ENCODE measurements at regions not wholly inside any gene's neighbourhood (a gene's known extent, or its start where the extent isn't known, plus 50 kb on each side); places are given as distances from the start of the nearest gene placed in this dataset.
A peak's percentile ranks its signal among the peaks of the same experiment; 100 is the strongest.

DNA sequence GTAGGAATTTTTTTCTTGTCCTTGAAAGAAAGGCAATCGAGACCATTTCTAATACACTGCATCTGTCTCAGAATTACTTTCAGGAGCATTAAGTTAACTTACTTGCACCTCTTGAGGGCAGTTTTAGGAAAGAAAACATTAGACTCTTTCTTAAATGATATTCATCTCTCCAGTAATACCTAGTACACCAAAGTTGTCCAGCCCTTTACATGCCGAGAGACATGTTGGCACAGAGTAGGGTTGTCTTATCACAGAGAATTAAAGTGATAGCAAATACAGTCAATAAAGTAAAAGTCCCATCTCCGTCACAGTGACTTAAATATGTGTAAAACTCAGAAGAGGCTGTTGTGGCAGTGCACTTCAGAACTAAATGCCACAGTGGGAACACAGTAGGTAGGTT, 154.3 kb upstream of the KCNN2 start:
- Histone ChIP-seq H3K9me3 (ENCODE audit: low read length) (no peaks in the 10 kb centered on the region), H3K4me1 (ENCODE audit: low read length) (no peaks in the 10 kb centered on the region), H3K79me2 (ENCODE audit: low read length) (no peaks in the 10 kb centered on the region), H3K4me3 (ENCODE audit: low read length) (no peak overlapping the region), H3K9me2 (replicated peaks; ENCODE audit: insufficient read depth, low read length) (no peaks in the 10 kb centered on the region), H3K36me3 (ENCODE audit: insufficient read depth, low read length) (no peaks in the 10 kb centered on the region), H3K27ac (ENCODE audit: low read length) (no peak overlapping the region), H3K9ac (ENCODE audit: low read length) (no peak overlapping the region), H4K20me1 (ENCODE audit: insufficient read depth, low read depth, low read length) (no peaks in the 10 kb centered on the region), H3K4me2 (ENCODE audit: low read depth, low read length, poor library complexity, severe bottlenecking) (no peak overlapping the region), H2AFZ (ENCODE audit: low read length) (no peak overlapping the region), H3K27me3 (ENCODE audit: low read length) (no peaks in the 10 kb centered on the region)
- DNase-seq: no peak

DNA sequence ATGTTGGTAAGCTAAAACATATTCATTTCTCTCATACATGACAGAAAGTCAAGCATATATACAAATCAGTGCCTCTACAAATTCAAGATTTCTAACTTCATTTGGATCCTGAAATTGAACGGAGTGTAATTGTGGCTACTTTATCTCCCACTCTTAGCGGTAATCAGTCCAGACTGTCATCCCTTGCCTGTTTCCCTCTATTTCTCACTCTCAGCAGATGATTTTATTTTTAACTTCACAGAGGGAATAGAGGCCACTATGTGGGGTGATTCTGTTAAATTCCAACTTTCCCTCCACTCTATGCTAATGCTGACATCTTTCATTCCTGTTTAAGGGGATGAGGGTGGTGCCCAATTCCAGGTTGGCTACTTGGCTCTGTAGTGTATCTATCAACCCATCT, 153.8 kb upstream of the KCNN2 start:
- Histone ChIP-seq H3K9me3 (ENCODE audit: low read length) (no peaks in the 10 kb centered on the region), H3K9me2 (replicated peaks; ENCODE audit: insufficient read depth, low read length) (no peaks in the 10 kb centered on the region), H3K79me2 (ENCODE audit: low read length) (no peaks in the 10 kb centered on the region), H3K27me3 (ENCODE audit: low read length) (no peaks in the 10 kb centered on the region), H3K9ac (ENCODE audit: low read length) (no peak overlapping the region), H2AFZ (ENCODE audit: low read length) (no peak overlapping the region), H3K36me3 (ENCODE audit: insufficient read depth, low read length) (no peaks in the 10 kb centered on the region), H3K4me1 (ENCODE audit: low read length) (no peaks in the 10 kb centered on the region), H4K20me1 (ENCODE audit: insufficient read depth, low read depth, low read length) (no peaks in the 10 kb centered on the region), H3K4me2 (ENCODE audit: low read depth, low read length, poor library complexity, severe bottlenecking) (no peak overlapping the region), H3K4me3 (ENCODE audit: low read length) (no peak overlapping the region), H3K27ac (ENCODE audit: low read length) (no peak overlapping the region)
- DNase-seq: no peak

DNA sequence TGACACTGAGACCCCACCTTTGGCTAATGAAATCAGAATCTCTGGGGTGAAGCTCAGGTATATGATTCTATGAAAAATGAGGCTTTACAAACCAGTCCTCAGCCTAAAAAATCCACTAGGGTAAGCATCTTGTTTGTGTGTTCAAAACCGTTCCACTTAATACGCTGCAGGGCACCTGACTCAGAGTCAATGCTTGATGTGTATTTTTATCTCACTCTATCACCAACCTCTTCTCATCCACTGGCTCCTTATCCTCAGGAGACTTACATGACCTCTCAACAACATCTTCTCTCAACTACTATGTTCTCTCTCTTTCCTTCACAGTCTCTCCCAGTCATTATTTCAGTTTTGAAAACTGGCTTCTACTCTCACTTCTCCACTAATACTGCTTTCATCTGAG, 153.3 kb upstream of the KCNN2 start:
- no peaks in the 10 kb centered on the region for H3K27me3 ChIP-seq (ENCODE audit: low read length)
- no peaks in the 10 kb centered on the region for H3K36me3 ChIP-seq (ENCODE audit: insufficient read depth, low read length)
- H3K9me3 ChIP-seq (ENCODE audit: low read length): no peaks in the 10 kb centered on the region
- no peak overlapping the region for H3K4me2 ChIP-seq (ENCODE audit: low read depth, low read length, poor library complexity, severe bottlenecking)
- H3K9me2 ChIP-seq (replicated peaks; ENCODE audit: insufficient read depth, low read length): no peaks in the 10 kb centered on the region
- H3K27ac ChIP-seq (ENCODE audit: low read length): no peak overlapping the region
- no peaks in the 10 kb centered on the region for H3K4me1 ChIP-seq (ENCODE audit: low read length)
- no peak for DNase-seq
- H4K20me1 ChIP-seq (ENCODE audit: insufficient read depth, low read depth, low read length): no peaks in the 10 kb centered on the region
- H3K4me3 ChIP-seq (ENCODE audit: low read length): no peak overlapping the region
- no peaks in the 10 kb centered on the region for H3K79me2 ChIP-seq (ENCODE audit: low read length)
- no peak overlapping the region for H3K9ac ChIP-seq (ENCODE audit: low read length)
- no peak overlapping the region for H2AFZ ChIP-seq (ENCODE audit: low read length)

DNA sequence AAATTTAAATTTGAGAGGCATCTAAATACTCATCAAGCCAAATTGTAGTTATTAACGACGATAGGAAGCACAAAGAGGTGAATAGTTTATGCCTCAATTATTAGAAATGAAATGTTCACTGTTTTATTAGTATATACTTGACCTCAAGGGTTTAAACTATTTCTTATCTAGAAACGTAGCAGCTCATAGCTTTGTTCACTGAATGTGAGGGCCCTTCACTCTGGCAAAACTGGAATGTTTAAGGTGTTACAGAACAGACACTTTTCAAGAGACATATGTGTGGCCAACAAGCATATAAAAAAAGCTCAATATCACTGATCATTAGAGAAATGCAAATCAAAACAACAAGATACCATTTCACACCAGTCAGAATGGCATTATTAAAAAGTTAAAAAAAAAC, 151.2 kb upstream of the KCNN2 start:
- Histone ChIP-seq H4K20me1 (ENCODE audit: insufficient read depth, low read depth, low read length) (no peaks in the 10 kb centered on the region), H3K4me2 (ENCODE audit: low read depth, low read length, poor library complexity, severe bottlenecking) (no peak overlapping the region), H3K9me3 (ENCODE audit: low read length) (no peaks in the 10 kb centered on the region), H3K9ac (ENCODE audit: low read length) (no peak overlapping the region), H2AFZ (ENCODE audit: low read length) (no peak overlapping the region), H3K27ac (ENCODE audit: low read length) (no peak overlapping the region), H3K79me2 (ENCODE audit: low read length) (no peaks in the 10 kb centered on the region), H3K27me3 (ENCODE audit: low read length) (no peaks in the 10 kb centered on the region), H3K36me3 (ENCODE audit: insufficient read depth, low read length) (no peaks in the 10 kb centered on the region), H3K4me1 (ENCODE audit: low read length) (no peaks in the 10 kb centered on the region), H3K9me2 (replicated peaks; ENCODE audit: insufficient read depth, low read length) (no peaks in the 10 kb centered on the region), H3K4me3 (ENCODE audit: low read length) (no peak overlapping the region)
- no peak for DNase-seq

DNA sequence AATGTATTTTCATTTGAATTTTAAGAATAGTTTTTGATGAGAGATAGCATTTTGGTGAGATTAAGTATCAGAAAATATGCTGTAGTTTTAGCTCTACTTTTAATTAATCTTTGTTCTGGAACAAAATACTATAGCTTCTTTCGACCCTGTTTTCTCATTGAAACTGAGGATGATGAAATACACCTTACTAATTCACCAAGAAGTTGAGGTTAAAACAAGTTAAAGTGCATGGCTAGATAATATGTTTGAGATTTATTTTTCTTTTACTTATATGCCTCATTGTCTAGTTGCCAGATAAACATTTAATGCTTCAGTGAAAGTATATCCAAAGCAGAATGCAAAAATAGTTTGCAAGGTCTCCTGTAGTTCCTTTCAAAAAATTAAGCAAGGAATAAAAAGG, 140.1 kb upstream of the KCNN2 start:
- Histone ChIP-seq H3K9ac (ENCODE audit: low read length) (no peak overlapping the region), H3K27me3 (ENCODE audit: low read length) (no peaks in the 10 kb centered on the region), H3K79me2 (ENCODE audit: low read length) (no peaks in the 10 kb centered on the region), H3K9me3 (ENCODE audit: low read length) (no peaks in the 10 kb centered on the region), H3K4me1 (ENCODE audit: low read length) (no peaks in the 10 kb centered on the region), H2AFZ (ENCODE audit: low read length) (no peak overlapping the region), H3K27ac (ENCODE audit: low read length) (no peak overlapping the region), H3K4me2 (ENCODE audit: low read depth, low read length, poor library complexity, severe bottlenecking) (no peak overlapping the region), H4K20me1 (ENCODE audit: insufficient read depth, low read depth, low read length) (no peaks in the 10 kb centered on the region), H3K4me3 (ENCODE audit: low read length) (no peak overlapping the region), H3K9me2 (replicated peaks; ENCODE audit: insufficient read depth, low read length) (no peaks in the 10 kb centered on the region), H3K36me3 (ENCODE audit: insufficient read depth, low read length) (no peaks in the 10 kb centered on the region)
- DNase-seq: no peak

DNA sequence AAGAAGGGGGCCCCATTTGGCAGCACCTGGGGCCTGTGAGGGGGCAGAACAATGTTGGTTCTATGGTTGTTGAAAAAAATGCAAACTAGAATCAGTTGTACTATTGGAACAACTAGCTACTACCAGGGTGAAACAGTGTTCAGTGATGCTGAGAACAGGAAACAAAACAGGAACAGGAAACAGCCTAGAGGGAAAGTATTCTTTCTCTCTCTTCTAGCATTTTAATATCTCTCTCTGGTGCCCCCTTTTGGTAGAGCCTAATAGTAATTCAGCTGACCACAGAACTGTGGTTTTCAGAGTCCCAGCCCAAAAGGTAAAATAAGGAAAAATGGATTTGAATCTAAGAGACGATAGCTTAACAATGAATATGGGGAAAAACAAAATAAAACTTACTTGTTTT, 138.0 kb upstream of the KCNN2 start:
- H3K4me1 ChIP-seq (ENCODE audit: low read length): no peaks in the 10 kb centered on the region
- no peaks in the 10 kb centered on the region for H3K9me3 ChIP-seq (ENCODE audit: low read length)
- H2AFZ ChIP-seq (ENCODE audit: low read length): no peak overlapping the region; the same call in 1 of the 2 replicates
- no peaks in the 10 kb centered on the region for H3K9me2 ChIP-seq (replicated peaks; ENCODE audit: insufficient read depth, low read length)
- H3K36me3 ChIP-seq (ENCODE audit: insufficient read depth, low read length): no peaks in the 10 kb centered on the region
- no peaks in the 10 kb centered on the region for H3K27me3 ChIP-seq (ENCODE audit: low read length)
- H3K4me3 ChIP-seq (ENCODE audit: low read length): no peak overlapping the region
- no peak overlapping the region for H3K27ac ChIP-seq (ENCODE audit: low read length)
- H4K20me1 ChIP-seq (ENCODE audit: insufficient read depth, low read depth, low read length): no peaks in the 10 kb centered on the region
- peak; percentile 80 for DNase-seq
- no peak overlapping the region for H3K4me2 ChIP-seq (ENCODE audit: low read depth, low read length, poor library complexity, severe bottlenecking)
- no peak overlapping the region for H3K9ac ChIP-seq (ENCODE audit: low read length)
- H3K79me2 ChIP-seq (ENCODE audit: low read length): no peaks in the 10 kb centered on the region

DNA sequence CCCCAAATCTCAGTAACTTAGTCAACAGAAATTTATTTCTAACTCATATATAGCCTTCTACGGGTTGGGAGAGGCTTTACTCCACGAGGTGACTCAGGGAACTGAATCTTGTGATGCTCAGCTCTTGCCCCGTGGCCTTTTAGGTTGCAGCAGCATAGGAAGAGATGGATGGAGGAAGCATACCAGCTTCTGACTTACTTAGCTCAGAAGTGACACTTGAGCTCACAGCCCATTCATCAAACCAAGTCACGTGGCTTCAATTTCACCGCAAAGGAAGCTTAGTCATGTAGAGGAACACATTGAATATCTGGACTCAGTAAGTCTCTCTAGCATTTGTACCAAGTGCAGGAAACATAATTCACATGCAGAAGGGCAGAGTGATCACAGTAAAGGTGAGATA, 124.1 kb upstream of the KCNN2 start:
- DNase-seq: no peak
- no peaks in the 10 kb centered on the region for H3K79me2 ChIP-seq (ENCODE audit: low read length)
- H3K4me2 ChIP-seq (ENCODE audit: low read depth, low read length, poor library complexity, severe bottlenecking): no peak overlapping the region
- H3K4me1 ChIP-seq (ENCODE audit: low read length): no peaks in the 10 kb centered on the region
- H3K9me3 ChIP-seq (ENCODE audit: low read length): no peaks in the 10 kb centered on the region
- no peak overlapping the region for H2AFZ ChIP-seq (ENCODE audit: low read length)
- H3K9ac ChIP-seq (ENCODE audit: low read length): no peak overlapping the region
- H3K9me2 ChIP-seq (replicated peaks; ENCODE audit: insufficient read depth, low read length): no peaks in the 10 kb centered on the region
- no peaks in the 10 kb centered on the region for H3K36me3 ChIP-seq (ENCODE audit: insufficient read depth, low read length)
- no peak overlapping the region for H3K4me3 ChIP-seq (ENCODE audit: low read length)
- no peak overlapping the region for H3K27ac ChIP-seq (ENCODE audit: low read length)
- H4K20me1 ChIP-seq (ENCODE audit: insufficient read depth, low read depth, low read length): no peaks in the 10 kb centered on the region
- H3K27me3 ChIP-seq (ENCODE audit: low read length): no peaks in the 10 kb centered on the region

DNA sequence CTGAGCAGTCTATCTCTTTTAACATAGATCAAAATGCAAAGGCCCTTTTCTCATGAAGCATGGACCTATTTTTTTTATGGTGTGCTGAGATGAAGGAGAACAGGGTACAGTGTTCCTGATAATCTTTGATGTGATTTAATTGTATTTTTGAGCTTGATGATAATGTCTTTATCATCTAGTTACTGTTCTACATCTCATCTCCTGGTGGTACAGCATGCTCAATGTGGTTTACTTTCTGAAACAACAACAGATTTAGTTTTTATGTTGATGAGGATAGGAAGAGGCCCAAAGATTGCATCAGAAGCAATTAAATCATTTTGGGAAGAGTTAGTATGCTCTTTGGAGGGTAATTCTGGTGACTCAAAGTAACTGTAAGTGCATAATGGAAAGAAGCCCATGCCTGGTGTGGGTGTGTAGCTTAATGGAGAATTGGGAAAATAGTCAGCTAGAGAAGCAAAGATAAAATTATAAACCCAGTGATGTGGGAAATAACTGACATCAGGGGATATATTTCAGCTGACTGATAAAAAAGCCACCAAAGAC, 123.0 kb upstream of the KCNN2 start:
- Histone ChIP-seq H3K79me2 (ENCODE audit: low read length) (no peaks in the 10 kb centered on the region), H3K9me2 (replicated peaks; ENCODE audit: insufficient read depth, low read length) (no peaks in the 10 kb centered on the region), H3K36me3 (ENCODE audit: insufficient read depth, low read length) (no peaks in the 10 kb centered on the region), H3K4me1 (ENCODE audit: low read length) (no peaks in the 10 kb centered on the region), H4K20me1 (ENCODE audit: insufficient read depth, low read depth, low read length) (no peaks in the 10 kb centered on the region), H3K9me3 (ENCODE audit: low read length) (no peaks in the 10 kb centered on the region), H3K27ac (ENCODE audit: low read length) (no peak overlapping the region), H3K9ac (ENCODE audit: low read length) (no peak overlapping the region), H3K4me3 (ENCODE audit: low read length) (no peak overlapping the region), H2AFZ (ENCODE audit: low read length) (no peak overlapping the region), H3K4me2 (ENCODE audit: low read depth, low read length, poor library complexity, severe bottlenecking) (no peak overlapping the region), H3K27me3 (ENCODE audit: low read length) (no peaks in the 10 kb centered on the region)
- DNase-seq: no peak

All from Karpas-422 (cell line).